ENCODE measurements at regions not wholly inside any gene's neighbourhood (a gene's known extent, or its start where the extent isn't known, plus 50 kb on each side); places are given as distances from the start of the nearest gene placed in this dataset.

DNA sequence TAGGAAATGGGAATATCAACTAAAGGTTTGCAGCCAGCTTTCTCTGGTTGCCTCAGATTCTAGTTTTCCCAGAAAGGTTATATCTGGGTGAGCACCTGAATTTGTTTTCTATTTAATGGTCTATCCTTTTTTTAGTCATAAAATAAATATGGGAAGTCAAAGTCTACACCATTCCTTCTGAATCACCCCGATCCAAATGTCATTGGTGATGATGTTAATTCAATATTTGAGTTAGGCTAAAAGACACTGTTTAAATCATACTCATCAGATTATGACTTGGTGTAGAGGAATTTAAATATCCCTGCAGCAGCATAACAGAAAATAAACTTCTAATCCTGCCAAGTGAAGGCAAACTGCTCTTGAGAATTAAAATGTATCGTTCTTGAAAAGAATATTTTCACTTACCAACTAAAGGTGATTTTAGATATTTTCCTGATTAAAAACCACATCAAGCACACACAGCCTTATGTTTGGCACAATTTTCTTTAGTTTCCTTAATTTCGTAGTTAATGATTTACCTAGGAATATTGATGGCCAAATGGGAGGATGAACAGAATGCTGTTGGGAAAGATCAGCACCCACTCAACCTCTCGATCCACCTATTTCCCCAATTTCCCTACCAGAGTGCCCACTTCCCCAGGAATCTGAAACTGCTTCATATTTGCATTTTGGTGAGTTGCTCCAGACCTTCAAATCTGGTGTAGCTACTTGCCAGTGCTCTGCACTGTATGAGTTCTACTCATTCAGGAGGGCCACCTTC, 103.1 kb upstream of the TSLP start:
- TF ChIP-seq, protein P1, sequence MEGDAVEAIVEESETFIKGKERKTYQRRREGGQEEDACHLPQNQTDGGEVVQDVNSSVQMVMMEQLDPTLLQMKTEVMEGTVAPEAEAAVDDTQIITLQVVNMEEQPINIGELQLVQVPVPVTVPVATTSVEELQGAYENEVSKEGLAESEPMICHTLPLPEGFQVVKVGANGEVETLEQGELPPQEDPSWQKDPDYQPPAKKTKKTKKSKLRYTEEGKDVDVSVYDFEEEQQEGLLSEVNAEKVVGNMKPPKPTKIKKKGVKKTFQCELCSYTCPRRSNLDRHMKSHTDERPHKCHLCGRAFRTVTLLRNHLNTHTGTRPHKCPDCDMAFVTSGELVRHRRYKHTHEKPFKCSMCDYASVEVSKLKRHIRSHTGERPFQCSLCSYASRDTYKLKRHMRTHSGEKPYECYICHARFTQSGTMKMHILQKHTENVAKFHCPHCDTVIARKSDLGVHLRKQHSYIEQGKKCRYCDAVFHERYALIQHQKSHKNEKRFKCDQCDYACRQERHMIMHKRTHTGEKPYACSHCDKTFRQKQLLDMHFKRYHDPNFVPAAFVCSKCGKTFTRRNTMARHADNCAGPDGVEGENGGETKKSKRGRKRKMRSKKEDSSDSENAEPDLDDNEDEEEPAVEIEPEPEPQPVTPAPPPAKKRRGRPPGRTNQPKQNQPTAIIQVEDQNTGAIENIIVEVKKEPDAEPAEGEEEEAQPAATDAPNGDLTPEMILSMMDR (IDR thresholded peaks at IDR 0.05): no peak
- no peak for TF ChIP-seq EZH2 (IDR thresholded peaks at IDR 0.05; ENCODE audit: borderline replicate concordance, insufficient read depth, low read depth, low read length, poor library complexity, severe bottlenecking)

Data from B cell (primary cell).